ENCODE measurements at regions not wholly inside any gene's neighbourhood (a gene's known extent, or its start where the extent isn't known, plus 50 kb on each side); places are given as distances from the start of the nearest gene placed in this dataset.
"Not testable (repeated sequence)": the region's sequence is repeated elsewhere in the genome, so short reads cannot be mapped to it uniquely, and the experiment has no call there.

GRCh38 chr15:81908111-81908510 is 137.7 kb downstream of the MEX3B start:
- no peak overlapping the region for H3K4me3 ChIP-seq (ENCODE audit: low read depth, low read length)

GRCh38 chr15:81907521-81907920 is 138.3 kb downstream of the MEX3B start:
- no peak overlapping the region for H3K4me3 ChIP-seq (ENCODE audit: low read depth, low read length)

GRCh38 chr15:81905889-81906288 is 139.9 kb downstream of the MEX3B start:
- H3K4me3 ChIP-seq (ENCODE audit: low read depth, low read length) = no peak overlapping the region

- H3K4me3 ChIP-seq (ENCODE audit: low read depth, low read length) = no peak overlapping the region
These were observed 144.5 kb downstream of the MEX3B start for GRCh38 chr15:81901319-81901718.

GRCh38 chr15:81899730-81900129 is 146.1 kb downstream of the MEX3B start:
- no peak overlapping the region for H3K4me3 ChIP-seq (ENCODE audit: low read depth, low read length)

- H3K4me3 ChIP-seq (ENCODE audit: low read depth, low read length) = no peak overlapping the region
These were observed 146.8 kb downstream of the MEX3B start for GRCh38 chr15:81899024-81899423.

- no peak overlapping the region for H3K4me3 ChIP-seq (ENCODE audit: low read depth, low read length)
These were observed 148.7 kb downstream of the MEX3B start for GRCh38 chr15:81897057-81897677.

GRCh38 chr15:81896356-81896755 is 149.5 kb downstream of the MEX3B start:
- H3K4me3 ChIP-seq (ENCODE audit: low read depth, low read length) = no peak overlapping the region

- H3K4me3 ChIP-seq (ENCODE audit: low read depth, low read length) = no peak overlapping the region
These were observed 150.1 kb downstream of the MEX3B start for GRCh38 chr15:81895723-81896122.

- no peak overlapping the region for H3K4me3 ChIP-seq (ENCODE audit: low read depth, low read length)
These were observed 151.8 kb downstream of the MEX3B start for GRCh38 chr15:81894061-81894460.

- H3K4me3 ChIP-seq (ENCODE audit: low read depth, low read length) = no peak overlapping the region
These were observed 152.5 kb downstream of the MEX3B start for GRCh38 chr15:81893182-81893835.

- H3K4me3 ChIP-seq (ENCODE audit: low read depth, low read length) = no peak overlapping the region
These were observed 155.3 kb downstream of the MEX3B start for GRCh38 chr15:81890496-81890895.

GRCh38 chr15:81889485-81889881 is 156.3 kb downstream of the MEX3B start:
- no peak overlapping the region for H3K4me3 ChIP-seq (ENCODE audit: low read depth, low read length)

GRCh38 chr15:81888748-81889484 is 156.9 kb downstream of the MEX3B start:
- no peak overlapping the region for H3K4me3 ChIP-seq (ENCODE audit: low read depth, low read length)

GRCh38 chr15:81887912-81888311 is 157.9 kb downstream of the MEX3B start:
- no peak overlapping the region for H3K4me3 ChIP-seq (ENCODE audit: low read depth, low read length)

- not testable (repeated sequence) for H3K4me3 ChIP-seq (ENCODE audit: low read depth, low read length)
These were observed 158.6 kb downstream of the MEX3B start for GRCh38 chr15:81887188-81887587.

- H3K4me3 ChIP-seq (ENCODE audit: low read depth, low read length) = no peak overlapping the region
These were observed 159.2 kb downstream of the MEX3B start for GRCh38 chr15:81886591-81886990.

GRCh38 chr15:81886080-81886479 is 159.7 kb downstream of the MEX3B start:
- H3K4me3 ChIP-seq (ENCODE audit: low read depth, low read length) = no peak overlapping the region

GRCh38 chr15:81885135-81885534 is 160.7 kb downstream of the MEX3B start:
- H3K4me3 ChIP-seq (ENCODE audit: low read depth, low read length) = no peak overlapping the region

GRCh38 chr15:81882504-81882903 is 163.3 kb downstream of the MEX3B start:
- no peak overlapping the region for H3K4me3 ChIP-seq (ENCODE audit: low read depth, low read length)

GRCh38 chr15:81880833-81881232 is 165.0 kb downstream of the MEX3B start:
- H3K4me3 ChIP-seq (ENCODE audit: low read depth, low read length) = no peak overlapping the region

- H3K4me3 ChIP-seq (ENCODE audit: low read depth, low read length) = no peak overlapping the region
These were observed 165.5 kb downstream of the MEX3B start for GRCh38 chr15:81880314-81880713.

All from iPS-11a (cell line).